HEK293 (cell line): ENCODE measurements at regions not wholly inside any gene's neighbourhood (a gene's known extent, or its start where the extent isn't known, plus 50 kb on each side); places are given as distances from the start of the nearest gene placed in this dataset.

Source experiments
- KLF8 ChIP-seq: fragments of 450-650 bp; formaldehyde crosslinking; IDR thresholded peaks from 2 replicates; pipeline ENCODE4 v1.5.1; 2016; ENCODE audit warnings: missing biosample characterization, missing genetic modification characterization
- PRDM6 ChIP-seq: fragments of 450-650 bp; formaldehyde crosslinking; IDR thresholded peaks from 2 replicates; pipeline ENCODE4 v1.5.1; 2017; ENCODE audit warnings: missing biosample characterization, missing genetic modification characterization
- ZEB2 ChIP-seq: fragments of 450-650 bp; formaldehyde crosslinking; IDR thresholded peaks from 2 replicates; pipeline ENCODE4 v1.5.1; 2016; ENCODE audit warnings: missing biosample characterization, missing genetic modification characterization
- ZNF121 ChIP-seq: fragments of 450-650 bp; formaldehyde crosslinking; IDR thresholded peaks from 2 replicates; pipeline ENCODE4 v1.5.1; 2016; ENCODE audit warnings: missing biosample characterization, missing genetic modification characterization
- ZNF140 ChIP-seq: fragments of 450-650 bp; formaldehyde crosslinking; IDR thresholded peaks from 2 replicates; pipeline ENCODE4 v1.5.1; 2016; ENCODE audit warnings: missing biosample characterization, missing genetic modification characterization
- ZNF529 ChIP-seq: fragments of 450-650 bp; formaldehyde crosslinking; IDR thresholded peaks from 2 replicates; pipeline ENCODE4 v1.5.1; 2017; ENCODE audit warnings: missing genetic modification characterization, missing biosample characterization; ENCODE audit not compliant: insufficient replicate concordance
- ZNF580 ChIP-seq: fragments of 450-650 bp; formaldehyde crosslinking; IDR thresholded peaks from 2 replicates; pipeline ENCODE4 v1.5.1; 2016; ENCODE audit warnings: missing biosample characterization, missing genetic modification characterization
- ZNF747 ChIP-seq: fragments of 450-650 bp; formaldehyde crosslinking; IDR thresholded peaks from 2 replicates; pipeline ENCODE4 v1.5.1; 2016; ENCODE audit warnings: missing biosample characterization, missing genetic modification characterization
- ZNF837 ChIP-seq: fragments of 450-650 bp; formaldehyde crosslinking; IDR thresholded peaks from 2 replicates; pipeline ENCODE4 v1.5.1; 2016; ENCODE audit warnings: missing biosample characterization, missing genetic modification characterization
- ZSCAN30 ChIP-seq: fragments of 450-650 bp; IDR thresholded peaks from 2 replicates; pipeline ENCODE4 v1.5.1; 2018; ENCODE audit warnings: missing biosample characterization, mild to moderate bottlenecking, missing genetic modification characterization, moderate library complexity
- TF ChIP-seq, protein P1 (sequence below): fragments of 450-650 bp; formaldehyde crosslinking; IDR thresholded peaks from 2 replicates; pipeline ENCODE4; 2016; ENCODE audit warnings: missing biosample characterization, missing genetic modification characterization
- TF ChIP-seq, protein P2 (sequence below): fragments of 450-650 bp; formaldehyde crosslinking; IDR thresholded peaks from 2 replicates; pipeline ENCODE4 v1.5.1; 2017; ENCODE audit warnings: missing biosample characterization, mild to moderate bottlenecking, missing genetic modification characterization, moderate library complexity
- TF ChIP-seq, protein P3 (sequence below): fragments of 450-650 bp; formaldehyde crosslinking; IDR thresholded peaks from 2 replicates; pipeline ENCODE4 v1.5.1; 2016; ENCODE audit warnings: missing biosample characterization, missing genetic modification characterization

DNA sequence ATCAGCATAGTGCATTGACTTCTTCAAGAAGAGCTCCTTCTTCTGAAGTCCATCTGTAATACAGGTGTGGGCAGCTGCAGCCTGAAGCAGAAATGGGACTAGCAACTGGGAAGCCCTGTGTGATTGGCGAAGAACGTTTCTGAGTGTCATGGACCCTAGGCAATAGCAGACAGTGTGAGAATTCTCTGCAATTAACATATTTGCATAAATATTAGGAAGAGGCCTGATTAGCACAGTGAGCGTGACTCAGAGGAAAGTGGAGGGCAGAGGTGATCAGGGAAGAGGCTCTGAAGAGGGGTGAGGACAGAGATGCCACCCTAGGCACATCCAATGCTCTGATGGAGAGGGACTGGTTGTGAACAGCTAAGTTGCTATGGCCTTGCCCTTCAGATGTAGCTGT is 171.2 kb upstream of the ZBED5 start:
- TF ChIP-seq ZNF580 (no peak), KLF8 (tag by site-specific recombination) (no peak), ZNF747 (no peak), PRDM6 (tag by site-specific recombination) (no peak), ZSCAN30 (tag by site-specific recombination) (no peak), ZEB2 (tag by site-specific recombination) (no peak), ZNF837 (tag by site-specific recombination) (no peak), ZNF140 (tag by site-specific recombination) (no peak), ZNF121 (tag by site-specific recombination) (no peak), ZNF529 (tag by site-specific recombination) (no peak)
- TF ChIP-seq, protein P1, sequence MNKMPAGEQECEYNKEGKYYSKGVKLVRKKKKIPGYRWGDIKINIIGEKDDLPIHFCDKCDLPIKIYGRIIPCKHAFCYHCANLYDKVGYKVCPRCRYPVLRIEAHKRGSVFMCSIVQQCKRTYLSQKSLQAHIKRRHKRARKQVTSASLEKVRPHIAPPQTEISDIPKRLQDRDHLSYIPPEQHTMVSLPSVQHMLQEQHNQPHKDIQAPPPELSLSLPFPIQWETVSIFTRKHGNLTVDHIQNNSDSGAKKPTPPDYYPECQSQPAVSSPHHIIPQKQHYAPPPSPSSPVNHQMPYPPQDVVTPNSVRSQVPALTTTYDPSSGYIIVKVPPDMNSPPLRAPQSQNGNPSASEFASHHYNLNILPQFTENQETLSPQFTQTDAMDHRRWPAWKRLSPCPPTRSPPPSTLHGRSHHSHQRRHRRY (tag by site-specific recombination), result no peak
- TF ChIP-seq, protein P2, sequence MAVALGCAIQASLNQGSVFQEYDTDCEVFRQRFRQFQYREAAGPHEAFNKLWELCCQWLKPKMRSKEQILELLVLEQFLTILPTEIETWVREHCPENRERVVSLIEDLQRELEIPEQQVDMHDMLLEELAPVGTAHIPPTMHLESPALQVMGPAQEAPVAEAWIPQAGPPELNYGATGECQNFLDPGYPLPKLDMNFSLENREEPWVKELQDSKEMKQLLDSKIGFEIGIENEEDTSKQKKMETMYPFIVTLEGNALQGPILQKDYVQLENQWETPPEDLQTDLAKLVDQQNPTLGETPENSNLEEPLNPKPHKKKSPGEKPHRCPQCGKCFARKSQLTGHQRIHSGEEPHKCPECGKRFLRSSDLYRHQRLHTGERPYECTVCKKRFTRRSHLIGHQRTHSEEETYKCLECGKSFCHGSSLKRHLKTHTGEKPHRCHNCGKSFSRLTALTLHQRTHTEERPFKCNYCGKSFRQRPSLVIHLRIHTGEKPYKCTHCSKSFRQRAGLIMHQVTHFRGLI (tag by site-specific recombination), result no peak
- TF ChIP-seq, protein P3, sequence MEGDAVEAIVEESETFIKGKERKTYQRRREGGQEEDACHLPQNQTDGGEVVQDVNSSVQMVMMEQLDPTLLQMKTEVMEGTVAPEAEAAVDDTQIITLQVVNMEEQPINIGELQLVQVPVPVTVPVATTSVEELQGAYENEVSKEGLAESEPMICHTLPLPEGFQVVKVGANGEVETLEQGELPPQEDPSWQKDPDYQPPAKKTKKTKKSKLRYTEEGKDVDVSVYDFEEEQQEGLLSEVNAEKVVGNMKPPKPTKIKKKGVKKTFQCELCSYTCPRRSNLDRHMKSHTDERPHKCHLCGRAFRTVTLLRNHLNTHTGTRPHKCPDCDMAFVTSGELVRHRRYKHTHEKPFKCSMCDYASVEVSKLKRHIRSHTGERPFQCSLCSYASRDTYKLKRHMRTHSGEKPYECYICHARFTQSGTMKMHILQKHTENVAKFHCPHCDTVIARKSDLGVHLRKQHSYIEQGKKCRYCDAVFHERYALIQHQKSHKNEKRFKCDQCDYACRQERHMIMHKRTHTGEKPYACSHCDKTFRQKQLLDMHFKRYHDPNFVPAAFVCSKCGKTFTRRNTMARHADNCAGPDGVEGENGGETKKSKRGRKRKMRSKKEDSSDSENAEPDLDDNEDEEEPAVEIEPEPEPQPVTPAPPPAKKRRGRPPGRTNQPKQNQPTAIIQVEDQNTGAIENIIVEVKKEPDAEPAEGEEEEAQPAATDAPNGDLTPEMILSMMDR, result no peak
